ENCODE measurements at regions not wholly inside any gene's neighbourhood (a gene's known extent, or its start where the extent isn't known, plus 50 kb on each side); places are given as distances from the start of the nearest gene placed in this dataset. TPM values are rescaled to one million over a fixed set of nuclear protein-coding genes. Genes with fewer than 3 reads are reported as not detected.

DNA sequence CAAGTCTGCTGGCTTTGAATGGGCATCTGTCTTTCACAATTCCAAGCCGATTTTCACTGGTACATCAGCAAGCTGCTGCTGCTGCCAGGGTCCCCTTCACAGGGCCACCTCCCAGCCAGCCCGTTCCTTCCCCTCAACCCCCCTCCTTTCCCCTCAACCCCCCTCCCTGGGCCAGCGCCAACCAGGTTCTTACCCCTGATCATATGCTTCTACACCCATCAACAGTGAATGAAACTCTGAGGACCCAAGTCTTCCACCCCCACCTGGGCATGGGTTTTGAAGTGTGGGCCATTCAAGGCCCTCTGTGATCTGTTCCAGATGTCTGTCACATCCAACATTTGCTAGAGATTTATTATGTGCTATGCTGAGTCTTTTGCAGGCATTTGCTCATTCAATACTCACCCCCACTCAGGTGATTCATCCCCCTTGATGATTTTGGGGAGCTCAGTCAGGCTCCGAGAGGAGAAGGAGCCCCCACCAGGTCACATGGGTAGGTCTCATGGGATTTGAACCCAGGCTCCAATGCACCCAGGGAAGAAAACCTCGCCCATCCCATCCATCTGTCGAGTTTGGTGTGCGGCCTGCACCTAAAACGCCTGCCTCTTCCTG, 52.7 kb upstream of the FOXK1 start:
- Histone ChIP-seq H3K9me2 (replicated peaks; ENCODE audit: insufficient read depth) (no peaks in the 10 kb centered on the region), H3K4me2 (no peak overlapping the region), H3K4me3 (no peak overlapping the region), H3K36me3 (replicated peaks; ENCODE audit: insufficient read depth, low read depth) (no peaks in the 10 kb centered on the region), H3K4me1 (ENCODE audit: insufficient read depth) (peaks cover 24% of the 10 kb centered on the region), H3K27ac (no peak overlapping the region), H3K9me3 (ENCODE audit: low read depth) (no peaks in the 10 kb centered on the region), H2AFZ (no peak overlapping the region), H3K79me2 (no peaks in the 10 kb centered on the region), H4K20me1 (ENCODE audit: insufficient read depth, poor library complexity, severe bottlenecking) (no peaks in the 10 kb centered on the region), H3K27me3 (no peaks in the 10 kb centered on the region)
- TF ChIP-seq EZH2 (IDR thresholded peaks at IDR 0.05; ENCODE audit: borderline replicate concordance) (no peak), CTCF (IDR thresholded peaks at IDR 0.05; ENCODE audit: poor library complexity) (no peak), EZH2phosphoT487 (IDR thresholded peaks at IDR 0.05; ENCODE audit: low read depth, severe bottlenecking, unreplicated experiment) (no peak)
- WGBS (ENCODE audit: low lambda C conversion rate, missing lambda C conversion rate), result 76% methylated on average over 7 of the region's 8 CpGs
- DNase-seq (ENCODE audit: low spot score), result no peak

DNA sequence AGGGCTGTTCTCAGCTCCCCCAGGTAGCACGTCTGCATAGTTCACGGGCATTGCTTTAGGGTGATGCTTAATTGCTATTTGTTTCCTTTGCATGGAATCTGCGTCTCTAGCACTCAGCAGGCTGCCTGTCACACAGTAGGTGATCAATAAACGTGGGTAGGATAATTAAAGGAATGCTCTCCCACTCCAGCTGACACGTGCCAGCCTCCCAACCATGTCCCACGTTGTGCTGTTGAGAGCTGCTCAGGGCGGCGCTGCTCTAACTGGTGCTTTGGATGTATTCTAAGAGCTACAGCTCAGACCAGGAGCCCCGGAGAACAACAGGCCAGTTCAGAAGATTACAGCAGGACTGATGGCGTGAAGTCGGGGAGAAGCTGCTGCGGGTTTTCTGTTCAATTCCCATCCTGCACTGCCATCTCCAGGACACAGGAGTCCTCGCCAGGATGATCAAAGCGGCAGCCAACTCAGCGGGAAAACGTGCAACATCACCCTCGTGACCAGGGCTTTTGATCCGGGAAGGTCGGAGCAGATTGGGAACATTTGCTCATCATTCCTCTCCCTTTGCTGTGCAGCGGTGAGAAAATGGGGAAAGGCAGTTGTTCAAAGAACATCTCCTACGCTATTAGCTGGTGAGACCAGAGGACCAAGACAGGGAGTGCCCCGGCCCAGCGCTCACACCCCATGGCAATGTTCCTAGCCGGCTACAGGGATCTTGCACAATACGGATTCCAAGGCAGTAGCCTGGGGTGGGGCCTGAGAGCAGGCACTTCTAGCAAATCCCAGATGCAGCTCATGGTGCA, 50.5 kb upstream of the FOXK1 start:
- no peaks in the 10 kb centered on the region for H3K27me3 ChIP-seq
- H3K9me2 ChIP-seq (replicated peaks; ENCODE audit: insufficient read depth), result no peaks in the 10 kb centered on the region
- no peaks in the 10 kb centered on the region for H3K9me3 ChIP-seq (ENCODE audit: low read depth)
- no peaks in the 10 kb centered on the region for H3K36me3 ChIP-seq (replicated peaks; ENCODE audit: insufficient read depth, low read depth)
- H3K4me2 ChIP-seq, result peak overlapping the region; percentile 68
- peak overlapping the region; percentile 22 for H3K27ac ChIP-seq
- no peak overlapping the region for H3K4me3 ChIP-seq
- no peaks in the 10 kb centered on the region for H3K79me2 ChIP-seq
- H3K4me1 ChIP-seq (ENCODE audit: insufficient read depth), result peaks cover 7% of the 10 kb centered on the region
- H4K20me1 ChIP-seq (ENCODE audit: insufficient read depth, poor library complexity, severe bottlenecking), result no peaks in the 10 kb centered on the region
- H2AFZ ChIP-seq, result no peak overlapping the region
- 10% methylated on average over 25 of the region's 25 CpGs for WGBS (ENCODE audit: low lambda C conversion rate, missing lambda C conversion rate)
- TF ChIP-seq EZH2phosphoT487 (IDR thresholded peaks at IDR 0.05; ENCODE audit: low read depth, severe bottlenecking, unreplicated experiment) (no peak), CTCF (IDR thresholded peaks at IDR 0.05; ENCODE audit: poor library complexity) (peak; percentile 89)
- DNase-seq (ENCODE audit: low spot score), result peak; percentile 93

Small RNA genes lying in the stretch of these regions (small RNA-seq; reads per million reads assigned to genes)
- gene CYP3A54P, result not detected
